GM10248 (cell line): ENCODE measurements at regions not wholly inside any gene's neighbourhood (a gene's known extent, or its start where the extent isn't known, plus 50 kb on each side); places are given as distances from the start of the nearest gene placed in this dataset.

Experiments used
- CTCF ChIA-PET: fragments of 300-600 bp; sonication (Branson Sonifier 250); formaldehyde crosslinking; extraction: SDS; loops from one replicate; lab custom pipeline; 2021; ENCODE audit warnings: antibody characterized with exemption; lab: Yijun Ruan, JAX
- POLR2A ChIA-PET: fragments of 350-650 bp; sonication (Branson Sonifier 250); formaldehyde crosslinking; extraction: SDS; loops from one replicate; lab custom pipeline; 2020; ENCODE audit warnings: antibody characterized with exemption; lab: Yijun Ruan, JAX
- DNase-seq: peaks from one replicate; pipeline ENCODE4 v3.0.0; 2012; ENCODE audit errors: extremely low spot score
- CTCF ChIP-seq: IDR thresholded peaks from 2 replicates; pipeline ENCODE4 v1.5.1; 2012; ENCODE audit warnings: mild to moderate bottlenecking, low read depth; ENCODE audit errors: extremely low read depth, missing control alignments, control extremely low read depth

- ChIA-PET CTCF (interaction anchor here (0.7 to 1.7 kb wide), 2 partner anchors 8 to 10 kb away, joined by 3 to 4 read pairs; no protein-coding TSS in a partner anchor), POLR2A (no interaction called here)
- no peak for DNase-seq
- TF ChIP-seq CTCF: no peak
Measured at GRCh38 chr10:106338486-106338885, 826.0 kb downstream of the SORCS1 start.

- ChIA-PET POLR2A (no interaction called here), CTCF (no interaction called here)
- no peak for DNase-seq
- TF ChIP-seq CTCF: no peak
Measured at GRCh38 chr10:106336874-106337273, 827.6 kb downstream of the SORCS1 start.

GRCh38 chr10:106327747-106328146 is 836.8 kb downstream of the SORCS1 start:
- TF ChIP-seq CTCF: no peak
- ChIA-PET CTCF (no interaction called here), POLR2A (no interaction called here)
- DNase-seq: no peak

- TF ChIP-seq CTCF: no peak
- ChIA-PET POLR2A (no interaction called here), CTCF (interaction anchor here (1.0 kb wide), 1 partner anchor 38 kb away, joined by 3 read pairs; no protein-coding TSS in a partner anchor)
- no peak for DNase-seq
Measured at GRCh38 chr10:106320876-106321275, 843.6 kb downstream of the SORCS1 start.

- CTCF ChIA-PET: interaction anchor here (1.0 kb wide), 1 partner anchor 37 kb away, joined by 3 read pairs; no protein-coding TSS in a partner anchor
Measured at GRCh38 chr10:106320078-106320477, 844.4 kb downstream of the SORCS1 start.

GRCh38 chr10:106317554-106317953 is 847.0 kb downstream of the SORCS1 start:
- ChIA-PET CTCF (no interaction called here), POLR2A (no interaction called here)
- TF ChIP-seq CTCF: no peak

More at GRCh38 chr10:106320078-106320477, 844.4 kb downstream of the SORCS1 start:
- no peak for TF ChIP-seq CTCF
- no peak for DNase-seq
- POLR2A ChIA-PET: no interaction called here

GRCh38 chr10:106313041-106313440 is 851.5 kb downstream of the SORCS1 start:
- DNase-seq: no peak
- ChIA-PET CTCF (interaction anchor here (0.9 to 1.1 kb wide), 3 partner anchors 9 to 222 kb away, joined by 3 read pairs; no protein-coding TSS in a partner anchor), POLR2A (no interaction called here)
- TF ChIP-seq CTCF: no peak

More at GRCh38 chr10:106317554-106317953, 847.0 kb downstream of the SORCS1 start:
- DNase-seq: no peak
